PC-9 (cell line): ENCODE measurements at regions not wholly inside any gene's neighbourhood (a gene's known extent, or its start where the extent isn't known, plus 50 kb on each side); places are given as distances from the start of the nearest gene placed in this dataset.

Experiments used
- BruUV-seq: library from RNA; stranded (reverse); fragments of 400-500 nt; replicated peaks from 2 replicates; lab custom pipeline; 2021; lab: Mats Ljungman, UMichigan
- CTCF ChIA-PET: fragments of 300-600 bp; sonication (Branson Sonifier 250); formaldehyde crosslinking; loops from one replicate; lab custom pipeline; 2022; ENCODE audit warnings: antibody characterized with exemption; lab: Charles Lee
- POLR2A ChIA-PET: fragments of 300-600 bp; sonication (Branson Sonifier 250); formaldehyde crosslinking; loops from one replicate; lab custom pipeline; 2022; ENCODE audit warnings: antibody characterized with exemption; ENCODE audit not compliant: unreplicated experiment; lab: Charles Lee
- DNase-seq, 2 experiments: peaks; one replicate each; pipeline versions ENCODE4 v3.0.0 to v3.0.0-alpha.2; 2015 to 2022; ENCODE audit warnings: mixed read lengths in 1 of 2
- H2AFZ ChIP-seq: fragments of 200-600 bp; sonication (generic); 2 replicates; pipeline ENCODE4 v1.8.1; 2017; ENCODE audit warnings: antibody characterized with exemption
- H3F3A ChIP-seq: fragments of 200-600 bp; sonication (generic); 2 replicates; pipeline ENCODE4 v1.8.1; 2017; ENCODE audit warnings: antibody characterized with exemption, mild to moderate bottlenecking, low read depth; ENCODE audit not compliant: insufficient read depth
- H3K27ac ChIP-seq: fragments of 200-600 bp; sonication (generic); 2 replicates; pipeline ENCODE4 v1.6.1; 2016; ENCODE audit warnings: mixed run types
- H3K27me3 ChIP-seq: fragments of 200-600 bp; sonication (generic); 2 replicates; pipeline ENCODE4 v1.6.1; 2016; ENCODE audit warnings: low read depth, mixed run types; ENCODE audit not compliant: insufficient read depth
- H3K36me3 ChIP-seq: fragments of 200-600 bp; sonication (generic); 2 replicates; pipeline ENCODE4 v1.6.1; 2016; ENCODE audit warnings: low read depth, mixed run types
- H3K4me1 ChIP-seq: fragments of 200-600 bp; sonication (generic); replicated peaks from 2 replicates; pipeline ENCODE4 v1.6.1; 2016; ENCODE audit warnings: mixed run types; ENCODE audit not compliant: insufficient read depth
- H3K4me2 ChIP-seq: fragments of 200-600 bp; sonication (generic); 2 replicates; pipeline ENCODE4 v1.6.1; 2017; ENCODE audit warnings: mixed run types
- H3K4me3 ChIP-seq: fragments of 200-600 bp; sonication (generic); 2 replicates; pipeline ENCODE4 v1.6.1; 2016; ENCODE audit warnings: mixed run types
- H3K79me2 ChIP-seq: fragments of 200-600 bp; sonication (generic); 2 replicates; pipeline ENCODE4 v1.6.1; 2017; ENCODE audit warnings: low read depth, mixed run types
- H3K9me2 ChIP-seq: fragments of 200-600 bp; sonication (generic); 2 replicates; pipeline ENCODE4 v1.8.1; 2017; ENCODE audit warnings: mild to moderate bottlenecking; ENCODE audit not compliant: insufficient read depth
- H3K9me3 ChIP-seq: fragments of 200-600 bp; sonication (generic); 2 replicates; pipeline ENCODE4 v1.8.1; 2016; ENCODE audit warnings: low read depth; ENCODE audit not compliant: insufficient read depth
- H4K20me1 ChIP-seq: fragments of 200-600 bp; sonication (generic); 2 replicates; pipeline ENCODE4 v1.8.1; 2017; ENCODE audit not compliant: insufficient read depth
- CTCF ChIP-seq: fragments of 200-600 bp; sonication (generic); conservative IDR thresholded peaks from 2 replicates; pipeline ENCODE4 v1.6.1; 2017; ENCODE audit warnings: mixed run types, antibody characterized with exemption, mild to moderate bottlenecking, moderate library complexity
- EZH2 ChIP-seq: fragments of 200-600 bp; sonication (generic); IDR thresholded peaks from 2 replicates; pipeline ENCODE4 v1.8.0; 2017; ENCODE audit warnings: antibody characterized with exemption, low read depth
- intact Hi-C: fragments of 100-400 bp; cut with micrococcal nuclease; formaldehyde crosslinking; loops from one replicate; pipeline ENCODE4 v1.10.0; 2022; ENCODE audit not compliant: unreplicated experiment

- no peaks in the 10 kb centered on the region for H3K27me3 ChIP-seq
- no peaks in the 10 kb centered on the region for H3K36me3 ChIP-seq
- peaks cover 60% of the 10 kb centered on the region for H3K4me1 ChIP-seq
- no peaks in the 10 kb centered on the region for H4K20me1 ChIP-seq
- no TSS peak for BruUV-seq
- CTCF ChIA-PET = interaction anchor here (0.6 kb wide), 1 partner anchor 40 kb away, joined by 17 read pairs; no protein-coding TSS in a partner anchor
- no peak for DNase-seq
- 0 out of 2 replicates have a peak, but pooled peaks cover 4% of the 10 kb centered on the region for H3K9me2 ChIP-seq
- H3F3A ChIP-seq = peaks cover 38% of the 10 kb centered on the region
- H3K79me2 ChIP-seq = no peaks in the 10 kb centered on the region
- intact Hi-C loops = no loop called here
- no peaks in the 10 kb centered on the region for H3K9me3 ChIP-seq
- H3K4me2 ChIP-seq = no peak overlapping the region
- TF ChIP-seq CTCF (no peak), EZH2 (no peak)
- peak overlapping the region; percentile 99 for H3K27ac ChIP-seq
- no peak overlapping the region for H3K4me3 ChIP-seq
- H2AFZ ChIP-seq = no peak overlapping the region
- POLR2A ChIA-PET = no interaction called here
Measured at GRCh38 chr1:224496826-224497225, 62.2 kb upstream of the WDR26 start.

GRCh38 chr1:224497714-224498573, 63.3 kb upstream of the WDR26 start:
- BruUV-seq = TSS peak; percentile 96
- H3K27me3 ChIP-seq = no peaks in the 10 kb centered on the region
- peak overlapping the region; percentile 76 for H3K4me2 ChIP-seq
- peaks cover 57% of the 10 kb centered on the region for H3K4me1 ChIP-seq
- peak overlapping the region; percentile 39; the same call in 1 of the 2 replicates for H3K4me3 ChIP-seq
- DNase-seq = peak; percentile 73 to 89
- intact Hi-C loops = loop anchor here (1.0 kb wide), 1 partner anchor 63 kb away; no protein-coding TSS in a partner anchor
- TF ChIP-seq EZH2 = no peak
- no peak for TF ChIP-seq CTCF
- H3K36me3 ChIP-seq = no peaks in the 10 kb centered on the region
- H3K79me2 ChIP-seq = no peaks in the 10 kb centered on the region
- peaks cover 38% of the 10 kb centered on the region for H3F3A ChIP-seq
- no peaks in the 10 kb centered on the region for H3K9me3 ChIP-seq
- H3K27ac ChIP-seq = peak overlapping the region; percentile 99
- CTCF ChIA-PET = interaction anchor here (0.6 to 1.2 kb wide), 2 partner anchors 41 to 363 kb away, joined by 3 to 9 read pairs; no protein-coding TSS in a partner anchor
- POLR2A ChIA-PET = interaction anchor here (0.6 to 1.2 kb wide), 6 partner anchors 10 to 168 kb away, joined by 3 to 5 read pairs (median 3); partner anchors contain the start of gene NVL
- H2AFZ ChIP-seq = peak overlapping the region; percentile 75
- H4K20me1 ChIP-seq = no peaks in the 10 kb centered on the region
- no peaks in the 10 kb centered on the region for H3K9me2 ChIP-seq

- H3K79me2 ChIP-seq = no peaks in the 10 kb centered on the region
- no peaks in the 10 kb centered on the region for H3K27me3 ChIP-seq
- H3F3A ChIP-seq = peaks cover 45% of the 10 kb centered on the region
- ChIA-PET POLR2A (interaction anchor here (0.6 to 1.2 kb wide), 5 partner anchors 11 to 358 kb away, joined by 3 to 5 read pairs (median 3); no protein-coding TSS in a partner anchor), CTCF (interaction anchor here (0.6 to 1.2 kb wide), 3 partner anchors 14 to 362 kb away, joined by 3 to 9 read pairs (median 4); no protein-coding TSS in a partner anchor)
- H3K9me3 ChIP-seq = no peaks in the 10 kb centered on the region
- H2AFZ ChIP-seq = peak overlapping the region; percentile 75
- H3K9me2 ChIP-seq = no peaks in the 10 kb centered on the region
- TF ChIP-seq CTCF = no peak
- TF ChIP-seq EZH2 = no peak
- H3K4me3 ChIP-seq = peak overlapping the region; percentile 39; the same call in 1 of the 2 replicates
- H3K36me3 ChIP-seq = no peaks in the 10 kb centered on the region
- H3K4me1 ChIP-seq = peaks cover 57% of the 10 kb centered on the region
- BruUV-seq = TSS peak; percentile 80
- peak overlapping the region; percentile 76 for H3K4me2 ChIP-seq
- peak; percentile 79 to 89 for DNase-seq
- no peaks in the 10 kb centered on the region for H4K20me1 ChIP-seq
- intact Hi-C loops = loop anchor here (1.0 kb wide), 1 partner anchor 63 kb away; no protein-coding TSS in a partner anchor
- H3K27ac ChIP-seq = peak overlapping the region; percentile 99
Measured at GRCh38 chr1:224498574-224499170, 64.1 kb upstream of the WDR26 start.
